Middle frontal gyrus (tissue), 1 donor: ENCODE measurements at regions not wholly inside any gene's neighbourhood (a gene's known extent, or its start where the extent isn't known, plus 50 kb on each side); places are given as distances from the start of the nearest gene placed in this dataset.
"Not testable (repeated sequence)": the region's sequence is repeated elsewhere in the genome, so short reads cannot be mapped to it uniquely, and the experiment has no call there.

ENCODE experiments used
- DNase-seq: peaks from one replicate; pipeline ENCODE4 v3.0.0-alpha.2; 2015; ENCODE audit warnings: low spot score; ENCODE audit errors: extremely low spot score

DNA sequence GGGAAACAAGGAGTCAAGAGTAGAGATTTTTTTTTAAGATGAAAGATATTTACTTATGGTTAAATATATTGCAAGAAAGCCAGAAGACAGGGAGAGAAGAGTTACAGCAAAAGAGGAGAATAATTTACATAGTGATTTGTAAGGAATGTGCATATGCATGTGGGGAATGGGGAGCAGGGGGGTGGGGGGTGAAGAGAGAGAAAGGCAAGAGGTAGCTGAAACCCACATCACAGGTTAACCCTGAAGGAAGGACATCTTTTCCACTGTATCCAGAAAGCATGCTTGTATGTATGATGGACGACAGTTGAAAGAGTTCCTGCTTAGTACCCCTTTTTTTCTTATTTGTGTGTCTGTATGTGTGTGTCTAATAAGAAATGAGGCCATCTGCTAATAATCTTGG, 371.9 kb downstream of the RAD51AP2 start:
- DNase-seq = no peak

DNA sequence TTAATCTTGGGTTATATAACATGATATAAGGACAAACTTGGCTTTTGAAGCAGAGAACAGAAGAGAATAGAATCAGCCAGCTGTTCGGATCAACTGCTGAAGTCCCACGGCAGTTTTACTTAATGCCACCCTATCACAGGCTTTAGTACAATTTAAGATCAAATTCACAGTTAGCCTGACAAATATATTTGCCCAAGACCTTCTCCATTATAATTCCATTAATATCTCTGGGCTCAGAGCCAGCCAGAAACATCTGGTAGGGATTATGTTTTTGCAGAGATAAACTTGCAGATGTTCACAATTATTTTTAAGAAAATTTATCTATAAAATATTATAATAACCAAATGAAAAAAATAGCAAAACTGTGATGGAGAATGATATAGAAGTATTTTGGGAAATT, 381.4 kb downstream of the RAD51AP2 start:
- no peak for DNase-seq

DNA sequence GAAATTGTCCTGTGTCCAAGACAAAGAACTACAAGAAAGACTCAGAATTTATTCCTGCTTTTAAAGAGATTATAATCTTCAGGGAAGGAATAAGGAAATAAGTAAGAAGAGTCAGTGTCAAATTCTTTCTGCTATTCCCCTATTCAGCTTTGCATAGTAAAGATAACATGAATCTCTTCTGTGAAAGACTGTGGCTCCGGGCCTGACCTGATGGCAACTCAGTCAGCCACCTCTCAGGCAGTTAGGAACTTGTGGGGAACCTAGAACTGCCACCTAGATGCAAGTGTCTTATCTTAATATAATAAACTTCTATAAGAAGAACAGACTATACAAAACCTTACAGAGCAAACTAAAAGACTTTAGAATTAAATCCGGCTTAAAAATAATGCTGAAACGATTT, 382.0 kb downstream of the RAD51AP2 start:
- DNase-seq = no peak

DNA sequence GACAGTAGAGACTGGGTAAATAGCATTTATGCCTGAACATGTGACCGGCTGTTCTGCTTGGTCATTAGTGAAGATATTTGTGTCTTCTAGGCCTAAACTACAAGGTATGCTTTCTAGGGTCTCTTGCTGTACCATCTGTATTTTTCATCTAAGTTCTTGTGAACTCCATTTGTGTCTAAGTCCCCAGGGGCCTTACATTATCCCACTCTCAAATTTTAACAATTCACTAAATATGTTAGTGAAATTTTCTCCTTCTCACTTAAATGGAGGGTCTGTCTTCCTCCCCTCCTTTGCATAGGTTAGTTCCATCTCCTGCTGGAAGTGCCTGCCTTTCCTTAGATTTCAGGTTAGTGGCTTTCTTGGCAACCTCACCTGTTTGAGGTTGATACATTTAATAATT, 382.6 kb downstream of the RAD51AP2 start:
- DNase-seq = no peak

DNA sequence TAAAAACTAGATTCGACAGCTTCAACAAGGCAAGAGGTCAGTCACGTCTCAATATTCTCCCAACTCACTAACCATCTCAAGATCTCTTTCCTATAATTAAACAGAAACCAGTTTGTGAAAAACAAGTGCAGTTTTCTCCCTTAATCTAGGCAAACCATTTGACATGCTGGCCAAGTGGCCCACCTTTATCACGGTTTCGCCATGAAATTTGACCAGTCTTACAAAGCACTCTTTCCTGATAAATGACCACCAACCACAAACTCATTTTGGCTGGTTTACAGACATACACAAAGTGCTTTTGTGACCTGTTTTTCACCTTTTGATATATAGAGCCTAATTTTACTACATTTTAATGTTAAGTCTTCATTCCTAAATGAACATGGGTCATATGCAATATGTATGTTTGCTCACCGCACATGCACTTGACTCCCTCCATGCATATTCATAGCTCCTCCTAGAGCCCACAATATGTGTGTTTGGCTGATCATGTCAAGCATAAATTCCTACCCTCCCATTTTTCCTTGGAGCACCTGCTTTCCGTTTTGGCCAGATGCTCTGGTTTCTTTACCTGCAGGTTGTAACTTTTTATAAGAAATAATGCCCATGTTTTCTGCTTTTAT, 385.1 kb downstream of the RAD51AP2 start:
- no peak for DNase-seq

DNA sequence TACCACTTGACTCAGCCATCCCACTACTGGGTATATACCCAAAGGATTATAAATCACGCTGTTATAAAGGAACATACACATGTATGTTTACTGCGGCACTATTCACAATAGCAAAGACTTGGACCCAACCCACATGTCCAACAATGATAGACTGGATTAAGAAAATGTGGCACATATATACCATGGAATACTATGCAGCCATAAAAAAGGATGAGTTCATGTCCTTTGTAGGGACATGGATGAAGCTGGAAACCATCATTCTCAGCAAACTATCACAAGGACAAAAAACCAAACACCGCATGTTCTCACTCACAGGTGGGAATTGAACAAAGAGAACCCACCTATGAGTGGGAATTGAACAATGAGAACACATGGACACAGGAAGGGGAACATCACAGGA, 387.6 kb downstream of the RAD51AP2 start:
- not testable (repeated sequence) for DNase-seq

DNA sequence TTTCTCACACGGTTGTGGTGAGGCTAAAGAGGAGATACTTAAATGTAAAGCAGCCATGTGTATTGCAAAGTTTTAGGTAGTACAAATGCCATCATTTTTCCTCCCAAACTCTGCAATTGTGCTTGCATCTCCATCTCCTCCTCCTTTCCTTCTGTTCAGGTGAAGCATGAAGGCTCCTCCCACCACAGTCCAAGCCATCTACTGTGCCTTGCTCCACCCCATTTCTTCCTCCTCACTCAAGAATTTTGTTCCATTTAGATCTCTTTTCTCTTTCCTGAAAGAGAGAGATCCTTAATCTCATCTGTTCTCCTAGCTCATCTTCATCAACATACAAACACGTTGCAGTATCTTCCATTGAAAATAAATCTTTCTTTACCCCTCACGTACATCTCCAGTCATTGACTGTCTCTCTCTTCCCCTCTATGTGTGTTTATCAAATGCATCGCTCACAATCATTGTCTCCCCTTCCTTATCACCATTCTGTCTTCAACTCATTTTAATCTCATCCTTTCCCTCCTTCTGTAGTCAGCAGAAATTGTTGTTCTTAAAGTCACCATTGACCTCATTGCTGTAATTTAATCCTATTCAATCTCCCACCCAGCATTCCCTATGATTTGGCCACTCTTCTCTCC, 392.1 kb downstream of the RAD51AP2 start:
- DNase-seq = no peak

DNA sequence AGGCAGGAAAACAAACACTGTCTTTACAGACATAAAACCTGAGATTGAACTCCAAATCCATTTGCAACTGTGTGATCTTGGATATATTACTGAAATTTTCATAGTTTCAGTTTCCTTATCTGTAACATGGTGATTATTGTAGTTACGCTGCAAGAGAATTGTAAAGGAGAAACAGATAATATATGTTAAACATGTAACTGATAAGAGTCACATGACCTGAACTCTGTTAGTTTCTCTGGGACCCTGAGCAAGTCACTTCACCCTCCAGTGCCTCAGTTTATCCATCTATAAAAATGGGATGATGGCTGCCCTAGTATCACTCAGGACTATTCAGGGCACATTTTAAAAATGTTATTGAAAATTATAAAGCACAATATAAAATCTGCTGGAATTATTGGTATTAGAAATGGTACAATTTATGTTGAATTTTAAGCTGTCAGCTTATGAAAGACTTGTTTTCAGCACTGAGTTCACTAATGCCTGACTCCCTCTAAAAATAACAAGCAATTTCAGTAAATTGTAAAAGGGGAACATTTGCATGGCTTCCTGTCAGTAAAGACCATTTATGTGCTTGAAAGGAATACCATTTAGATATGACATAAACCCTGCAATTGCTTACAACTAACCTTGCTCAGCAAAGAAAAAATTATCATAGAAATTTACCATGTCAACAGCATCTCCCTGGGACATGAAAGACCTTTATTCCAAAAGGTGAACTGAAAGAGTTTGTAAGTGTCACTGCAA, 393.5 kb downstream of the RAD51AP2 start:
- DNase-seq = no peak

DNA sequence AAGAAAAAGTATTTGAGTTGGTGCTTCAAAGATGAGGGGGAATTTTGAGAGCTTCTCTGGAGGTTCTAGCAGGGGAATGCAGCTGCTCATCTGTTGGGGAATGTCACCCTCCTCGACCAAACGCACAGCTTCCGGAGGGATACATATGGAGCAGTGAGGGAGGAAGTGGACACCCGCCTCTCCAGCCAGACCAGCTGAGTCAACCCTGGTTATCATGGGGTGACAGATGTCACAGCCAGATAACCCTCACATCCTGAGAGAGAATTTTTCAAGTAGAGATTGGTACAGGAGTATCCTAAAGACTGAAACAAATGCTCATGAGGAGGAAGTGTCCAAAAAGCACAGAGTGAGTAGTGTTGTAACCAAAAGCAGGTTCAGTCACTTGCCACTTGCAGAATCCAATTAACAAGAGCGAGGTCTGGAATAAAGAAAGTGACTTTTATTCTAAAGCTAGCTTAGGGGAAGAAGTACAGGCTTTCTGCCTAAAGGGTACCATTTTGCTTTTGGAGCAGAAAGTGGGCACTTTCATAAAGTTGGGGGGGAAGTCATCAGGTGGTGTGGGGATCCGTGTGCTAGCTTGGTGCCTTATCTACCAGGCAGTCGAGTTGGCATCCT, 395.2 kb downstream of the RAD51AP2 start:
- DNase-seq = no peak

DNA sequence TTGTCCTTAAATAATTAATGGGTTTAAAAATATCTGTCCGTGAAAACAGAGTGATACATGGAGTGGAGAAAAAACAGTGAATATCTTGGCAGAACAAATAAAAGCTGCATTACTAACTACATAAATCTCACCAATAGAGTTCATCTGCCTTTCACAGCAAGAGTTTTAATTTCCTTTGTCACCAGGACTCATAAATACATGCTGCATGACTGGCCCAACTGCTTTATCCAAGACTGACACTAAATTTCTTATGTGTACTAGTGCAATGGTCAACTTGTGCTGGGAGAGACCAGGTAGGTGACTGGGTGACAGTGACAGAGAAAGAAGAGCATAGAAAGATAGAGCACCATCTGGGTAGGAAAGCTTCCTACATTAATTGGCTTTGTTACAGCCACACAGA, 402.8 kb downstream of the RAD51AP2 start:
- DNase-seq = no peak

DNA sequence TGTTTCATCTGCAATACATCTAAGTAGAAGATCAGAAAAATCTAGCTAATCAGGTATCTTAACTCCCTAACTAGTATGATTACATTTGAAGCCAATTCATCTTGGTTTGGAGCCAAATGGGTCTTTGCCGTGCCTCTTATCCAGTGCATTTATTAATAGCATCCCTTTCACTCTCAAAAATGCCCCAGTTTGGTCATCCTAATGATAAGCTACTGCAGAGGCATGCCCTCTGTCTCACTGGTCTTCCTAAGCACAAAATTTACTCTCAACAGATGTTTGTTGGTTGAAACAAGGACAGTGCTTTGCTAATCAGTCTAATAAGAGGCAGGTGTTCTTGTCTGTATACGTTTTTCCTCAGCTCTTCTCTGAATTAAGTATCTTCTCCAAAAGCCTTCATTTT, 403.2 kb downstream of the RAD51AP2 start:
- no peak for DNase-seq

DNA sequence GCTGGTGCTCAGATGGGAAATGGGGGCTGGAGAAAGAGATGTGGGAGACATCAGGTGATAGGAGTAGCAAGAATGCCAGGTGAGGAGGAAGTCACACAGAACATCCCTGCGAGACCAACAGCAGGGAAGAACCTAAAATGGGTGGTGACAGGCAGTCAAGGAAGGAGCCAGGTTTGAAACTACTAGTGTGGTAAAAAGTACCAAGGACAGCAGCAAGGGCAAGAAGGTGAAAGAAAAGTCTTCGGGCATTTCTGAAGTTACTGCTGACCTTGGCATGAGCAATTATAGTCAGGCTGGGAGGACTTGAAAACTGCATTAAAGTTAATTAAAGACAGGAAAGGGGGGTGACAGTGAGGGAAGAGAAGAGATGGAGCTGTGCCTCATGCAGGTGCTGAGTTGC, 410.4 kb downstream of the RAD51AP2 start:
- no peak for DNase-seq

DNA sequence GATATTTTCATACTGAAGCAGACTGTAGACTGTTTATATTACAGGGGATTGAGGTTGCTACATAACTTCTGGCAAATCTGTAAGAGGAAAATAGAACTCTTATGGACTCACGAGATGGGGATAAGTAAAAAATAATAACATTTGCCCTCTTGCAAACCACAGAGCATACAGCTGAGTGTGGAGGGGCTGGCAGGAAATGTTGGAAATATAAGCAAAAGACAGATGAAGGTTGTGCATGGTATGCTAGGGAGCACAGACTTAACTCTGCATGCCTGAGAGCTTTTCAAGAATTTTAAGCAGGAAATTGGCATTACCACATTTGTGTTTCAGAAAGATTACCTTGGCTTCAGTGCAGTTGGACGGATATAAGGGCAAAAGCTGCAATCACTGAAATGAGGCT, 411.1 kb downstream of the RAD51AP2 start:
- no peak for DNase-seq

DNA sequence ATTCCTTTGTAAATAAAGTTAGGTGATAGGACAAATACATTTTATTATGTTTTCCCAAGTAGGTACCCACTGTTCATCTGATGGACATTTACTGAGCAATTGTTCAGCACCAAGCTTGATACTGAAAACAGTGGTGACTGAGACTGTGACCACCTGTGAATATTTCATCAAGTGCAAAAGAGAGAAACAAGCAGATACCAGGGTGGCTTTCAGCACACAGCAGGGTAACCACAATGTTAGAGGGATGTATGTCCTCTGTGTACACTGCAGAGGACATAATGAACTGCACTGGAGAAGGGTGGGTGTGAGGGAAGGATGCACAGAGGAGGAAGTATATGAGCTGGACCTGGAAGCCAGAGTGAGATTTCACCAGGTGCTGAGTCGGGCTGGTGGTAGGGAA, 411.8 kb downstream of the RAD51AP2 start:
- no peak for DNase-seq

DNA sequence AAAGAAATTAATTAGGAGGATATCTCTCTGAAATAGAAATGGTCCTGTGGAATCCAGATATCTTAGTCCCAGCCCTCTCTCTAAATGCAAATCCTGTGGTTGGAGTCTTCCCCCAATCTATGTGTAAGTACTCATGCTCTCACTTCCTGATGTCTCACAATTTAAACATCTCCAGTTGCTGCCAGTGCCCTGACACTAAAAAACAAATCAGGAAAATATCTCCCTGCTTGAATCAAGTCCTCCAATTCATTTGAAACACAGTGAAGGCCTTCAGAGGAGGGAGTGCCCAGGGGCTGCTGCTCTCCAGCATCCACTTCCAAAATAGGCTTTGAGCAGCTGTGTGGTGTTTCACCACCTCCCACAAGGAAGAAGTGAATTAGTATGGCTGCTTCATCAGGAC, 413.8 kb downstream of the RAD51AP2 start:
- DNase-seq = no peak

DNA sequence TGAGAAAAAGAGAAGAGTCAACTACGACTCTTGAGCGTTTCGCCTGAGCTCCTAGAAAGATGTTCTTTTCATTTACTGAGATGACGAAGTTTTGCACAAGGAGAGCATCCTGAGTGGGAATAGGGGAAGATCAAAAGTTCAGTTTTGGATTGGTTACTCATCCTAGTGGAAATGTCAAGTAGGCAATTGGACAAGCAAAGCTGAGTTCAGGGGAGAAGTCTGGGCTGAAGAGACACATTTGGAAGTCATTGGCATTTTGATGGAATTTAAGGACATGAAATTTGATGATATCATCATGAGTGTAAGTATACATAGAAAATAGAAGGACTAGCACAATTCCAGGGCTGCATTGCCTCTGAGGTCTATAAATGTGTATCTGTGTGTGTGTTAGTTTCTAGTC, 416.6 kb downstream of the RAD51AP2 start:
- DNase-seq = no peak

DNA sequence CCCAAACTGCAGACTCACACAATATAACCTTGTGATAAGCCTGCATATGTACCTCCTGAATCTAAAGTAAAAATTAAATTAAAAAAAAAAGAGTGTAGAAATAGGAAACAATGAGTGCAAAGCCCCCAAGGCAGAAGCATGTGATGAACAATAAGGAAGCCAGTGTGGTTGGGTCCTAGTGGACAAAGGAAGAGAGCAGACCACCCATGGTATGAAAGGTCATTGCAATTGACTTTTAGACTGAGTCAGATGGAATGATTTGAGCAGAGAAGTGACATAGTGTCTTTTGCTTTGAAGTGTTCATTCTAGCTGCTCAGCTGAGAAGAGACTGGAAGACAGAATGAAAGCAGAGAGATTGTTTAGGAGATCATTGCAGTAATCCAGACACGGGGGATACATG, 417.1 kb downstream of the RAD51AP2 start:
- DNase-seq = no peak

DNA sequence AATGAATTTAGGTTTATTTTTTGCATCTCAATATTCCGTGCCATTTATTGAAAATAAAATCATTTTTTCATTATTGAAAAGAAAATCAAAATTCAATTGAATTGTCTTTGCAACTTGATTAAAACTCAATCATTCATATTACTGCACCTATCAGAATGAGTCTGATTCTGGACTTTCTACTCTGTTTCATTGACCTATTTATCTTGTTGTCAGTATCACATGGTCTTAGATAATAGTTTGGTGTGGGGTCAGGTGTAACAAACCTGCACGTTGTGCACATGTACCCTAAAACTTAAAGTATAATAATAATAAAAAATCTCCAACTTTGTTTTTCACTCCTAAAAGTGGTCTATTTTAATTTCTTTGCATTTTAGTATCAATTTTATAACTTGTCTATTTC, 422.9 kb downstream of the RAD51AP2 start:
- DNase-seq = no peak

DNA sequence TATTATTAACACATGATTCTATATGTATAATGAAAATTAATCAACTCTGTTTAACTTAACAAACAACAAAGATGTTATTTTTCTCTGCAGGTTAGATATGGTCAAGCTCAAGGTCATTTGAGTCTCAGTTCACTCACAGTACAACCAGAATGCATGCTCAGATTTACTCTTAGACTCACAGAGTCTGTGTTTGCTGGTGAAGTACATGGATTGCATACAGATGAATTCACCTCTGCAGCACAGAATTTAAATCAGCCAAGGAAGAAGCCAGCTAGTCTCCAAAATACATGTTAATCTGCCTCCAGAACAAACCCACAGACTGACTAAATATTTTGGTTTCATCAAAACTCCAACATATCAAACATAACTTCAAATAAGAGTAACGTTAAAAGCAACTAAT, 424.5 kb downstream of the RAD51AP2 start:
- no peak for DNase-seq

DNA sequence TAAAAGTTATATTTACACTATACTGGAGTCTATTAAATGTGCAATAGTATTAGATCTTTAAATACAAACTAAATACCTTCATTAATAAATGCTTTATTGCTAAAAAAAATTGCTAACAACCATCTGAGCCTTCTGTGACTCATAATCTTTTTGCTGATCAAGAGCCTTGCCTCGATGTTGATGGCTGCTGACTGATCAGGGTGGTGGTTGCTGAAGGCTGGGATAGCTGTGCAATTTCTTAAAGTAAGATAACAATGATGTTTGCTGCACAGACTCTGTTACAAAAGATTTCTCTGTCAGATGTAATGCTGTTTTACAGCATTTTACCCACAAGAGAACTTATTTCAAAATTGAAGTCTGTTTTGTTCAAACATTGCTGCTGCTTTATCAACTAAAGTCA, 421.4 kb upstream of the CYRIA start:
- no peak for DNase-seq

DNA sequence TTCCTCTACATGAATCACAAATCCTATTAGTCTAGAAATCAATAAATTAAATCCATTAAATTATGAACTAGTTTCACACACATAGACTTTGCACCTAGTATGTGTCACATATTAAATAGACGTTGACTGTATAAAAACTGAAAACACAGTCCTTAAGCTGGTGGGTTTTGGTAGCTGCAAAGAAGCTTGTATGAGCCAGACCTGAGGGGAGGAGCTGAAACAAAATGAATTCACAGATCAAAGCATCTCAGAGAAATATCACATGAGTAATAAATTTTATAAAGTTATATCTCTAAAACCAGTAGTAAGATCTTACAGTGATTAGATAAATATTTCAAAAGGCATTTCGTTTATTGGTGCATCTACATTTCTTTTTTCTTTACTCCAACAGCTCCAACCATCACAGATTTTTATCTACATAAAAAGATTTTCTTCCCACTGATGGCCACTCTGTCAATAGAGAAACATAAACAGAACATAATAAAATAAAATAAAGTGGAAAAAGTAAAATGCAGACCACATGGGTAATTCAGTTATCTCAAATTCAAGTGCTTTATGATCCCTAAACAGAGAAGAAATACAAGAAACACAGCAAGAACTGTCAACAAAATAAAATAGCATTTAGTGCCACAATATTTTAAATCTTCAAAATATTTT, 420.0 kb upstream of the CYRIA start:
- DNase-seq = no peak

DNA sequence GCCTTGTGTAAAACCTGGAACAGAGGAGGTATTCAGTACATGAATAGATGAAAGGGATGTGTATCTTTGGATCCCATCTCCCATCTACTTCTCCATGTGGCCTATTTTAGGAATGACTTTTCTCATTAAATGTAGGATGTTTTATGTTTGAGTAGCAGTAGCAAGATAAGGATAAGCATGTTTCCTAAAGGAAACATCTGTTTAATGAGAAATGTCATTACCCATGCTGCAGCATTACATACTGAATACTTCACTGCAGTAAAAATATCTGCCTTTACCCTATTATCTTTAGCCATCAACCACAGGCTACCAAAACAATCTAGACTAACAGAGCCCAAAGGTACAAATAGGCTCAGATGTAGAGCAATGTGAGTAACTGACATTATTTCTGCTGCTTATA, 419.2 kb upstream of the CYRIA start:
- DNase-seq = no peak
